ENCODE measurements at regions not wholly inside any gene's neighbourhood (a gene's known extent, or its start where the extent isn't known, plus 50 kb on each side); places are given as distances from the start of the nearest gene placed in this dataset.

GRCh38 chr18:24914171-24914525 is 437.8 kb downstream of the ZNF521 start:
- peaks cover 24 to 30% of the 10 kb centered on the region in 2 experiments for H3K4me1 Mint-ChIP-seq
- H4K20me1 ChIP-seq (ENCODE audit: control insufficient read depth, insufficient read depth, insufficient read length), result no peaks in the 10 kb centered on the region
- no peaks in the 10 kb centered on the region for H3K27me3 ChIP-seq (ENCODE audit: insufficient read depth, low read length)
- H2BK15ac ChIP-seq (ENCODE audit: low read depth, low read length), result no peak overlapping the region
- H3K27ac ChIP-seq (ENCODE audit: insufficient read length, low read depth, low read length), result no peak overlapping the region
- H3K79me1 ChIP-seq (ENCODE audit: insufficient read depth, low read depth, low read length, poor library complexity, severe bottlenecking), result no peaks in the 10 kb centered on the region
- H3K9me3 Mint-ChIP-seq, result no peaks in the 10 kb centered on the region
- H3K27ac Mint-ChIP-seq, result no peak overlapping the region
- no peak for DNase-seq
- no peak overlapping the region for H2BK5ac ChIP-seq (ENCODE audit: insufficient read length, low read length)
- H3K9me3 ChIP-seq (ENCODE audit: control insufficient read depth, low read depth, low read length), result no peaks in the 10 kb centered on the region
- no peak overlapping the region for H3K9ac ChIP-seq (ENCODE audit: extremely low read depth, insufficient read length, low read length)
- no peaks in the 10 kb centered on the region for H3K23me2 ChIP-seq (ENCODE audit: insufficient read length, low read depth, low read length, poor library complexity, severe bottlenecking)
- no peak overlapping the region for H2AFZ ChIP-seq (ENCODE audit: low read length)
- no peak overlapping the region for H2BK12ac ChIP-seq (ENCODE audit: insufficient read length, low read depth, low read length)
- no peak overlapping the region for H3K4ac ChIP-seq (ENCODE audit: low read depth, low read length)
- H3K4me1 ChIP-seq (ENCODE audit: insufficient read depth, low read length), result peaks cover 2% of the 10 kb centered on the region; the same call in 1 of the 2 replicates
- H3K4me3 Mint-ChIP-seq, result no peak overlapping the region
- no peak overlapping the region for H2BK120ac ChIP-seq (ENCODE audit: low read depth, low read length, poor library complexity, severe bottlenecking)
- H3K14ac ChIP-seq (ENCODE audit: insufficient read depth, low read length), result no peak overlapping the region
- H3K79me2 ChIP-seq (ENCODE audit: insufficient read depth, low read length), result no peaks in the 10 kb centered on the region
- H4K5ac ChIP-seq (ENCODE audit: insufficient read length, low read depth, low read length), result no peak overlapping the region
- H3K27me3 Mint-ChIP-seq (ENCODE audit: low read depth), result no peaks in the 10 kb centered on the region; the same call in none of the 2 replicates
- H3T11ph ChIP-seq (ENCODE audit: low read length), result no peak overlapping the region
- no CpG with 5 or more reads among the region's 1 CpG for WGBS (ENCODE audit: extremely low coverage, insufficient read length, low lambda C conversion rate)
- no peak overlapping the region for H3K18ac ChIP-seq (ENCODE audit: insufficient read length, low read depth, low read length)
- TF ChIP-seq, protein P1, sequence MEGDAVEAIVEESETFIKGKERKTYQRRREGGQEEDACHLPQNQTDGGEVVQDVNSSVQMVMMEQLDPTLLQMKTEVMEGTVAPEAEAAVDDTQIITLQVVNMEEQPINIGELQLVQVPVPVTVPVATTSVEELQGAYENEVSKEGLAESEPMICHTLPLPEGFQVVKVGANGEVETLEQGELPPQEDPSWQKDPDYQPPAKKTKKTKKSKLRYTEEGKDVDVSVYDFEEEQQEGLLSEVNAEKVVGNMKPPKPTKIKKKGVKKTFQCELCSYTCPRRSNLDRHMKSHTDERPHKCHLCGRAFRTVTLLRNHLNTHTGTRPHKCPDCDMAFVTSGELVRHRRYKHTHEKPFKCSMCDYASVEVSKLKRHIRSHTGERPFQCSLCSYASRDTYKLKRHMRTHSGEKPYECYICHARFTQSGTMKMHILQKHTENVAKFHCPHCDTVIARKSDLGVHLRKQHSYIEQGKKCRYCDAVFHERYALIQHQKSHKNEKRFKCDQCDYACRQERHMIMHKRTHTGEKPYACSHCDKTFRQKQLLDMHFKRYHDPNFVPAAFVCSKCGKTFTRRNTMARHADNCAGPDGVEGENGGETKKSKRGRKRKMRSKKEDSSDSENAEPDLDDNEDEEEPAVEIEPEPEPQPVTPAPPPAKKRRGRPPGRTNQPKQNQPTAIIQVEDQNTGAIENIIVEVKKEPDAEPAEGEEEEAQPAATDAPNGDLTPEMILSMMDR (conservative IDR thresholded peaks at IDR 0.05), result no peak
- no peak overlapping the region for H2BK20ac ChIP-seq (ENCODE audit: low read depth, low read length, poor library complexity, severe bottlenecking)
- no peak overlapping the region for H3K23ac ChIP-seq (ENCODE audit: insufficient read length, low read depth, low read length)
- H3K36me3 Mint-ChIP-seq (ENCODE audit: insufficient read depth in 1 of 3, low read depth in 3 of 3), result no peaks in the 10 kb centered on the region; a peak in 2 of 7 replicates
- no peak overlapping the region for H2AK5ac ChIP-seq (ENCODE audit: insufficient read length, low read length)
- H4K91ac ChIP-seq (ENCODE audit: insufficient read length, low read depth, low read length), result no peak overlapping the region
- no peak overlapping the region for H3K4me2 ChIP-seq (ENCODE audit: insufficient read depth, insufficient read length, low read length)
- H3K56ac ChIP-seq (ENCODE audit: insufficient read length, low read depth, low read length), result no peak overlapping the region
- no peak overlapping the region for H4K8ac ChIP-seq (replicated peaks; ENCODE audit: insufficient read length, low read depth, low read length)
